ENCODE measurements at regions not wholly inside any gene's neighbourhood (a gene's known extent, or its start where the extent isn't known, plus 50 kb on each side); places are given as distances from the start of the nearest gene placed in this dataset.
A peak's percentile ranks its signal among the peaks of the same experiment; 100 is the strongest.

- H3K27ac Mint-ChIP-seq (ENCODE audit: unreplicated experiment): no peak overlapping the region
- peaks cover 53% of the 10 kb centered on the region for H3K4me1 Mint-ChIP-seq (ENCODE audit: unreplicated experiment)
- no peaks in the 10 kb centered on the region for H3K27me3 Mint-ChIP-seq (ENCODE audit: unreplicated experiment)
- no peak for DNase-seq (ENCODE audit: extremely low spot score, unreplicated experiment)
- no peak for TF ChIP-seq CTCF (IDR thresholded peaks at IDR 0.05)
- no peaks in the 10 kb centered on the region for H3K9me3 Mint-ChIP-seq (ENCODE audit: unreplicated experiment)
- no peaks in the 10 kb centered on the region for H3K36me3 Mint-ChIP-seq (ENCODE audit: unreplicated experiment)
- no peak overlapping the region for H3K4me3 Mint-ChIP-seq (ENCODE audit: unreplicated experiment)
These were observed 140.6 kb downstream of the PXDC1 start for GRCh38 chr6:3610921-3611320.

GRCh38 chr6:3610206-3610605 is 141.3 kb downstream of the PXDC1 start:
- Mint-ChIP-seq H3K27ac (ENCODE audit: unreplicated experiment) (no peak overlapping the region), H3K9me3 (ENCODE audit: unreplicated experiment) (no peaks in the 10 kb centered on the region), H3K4me3 (ENCODE audit: unreplicated experiment) (no peak overlapping the region), H3K36me3 (ENCODE audit: unreplicated experiment) (no peaks in the 10 kb centered on the region), H3K4me1 (ENCODE audit: unreplicated experiment) (peaks cover 53% of the 10 kb centered on the region), H3K27me3 (ENCODE audit: unreplicated experiment) (no peaks in the 10 kb centered on the region)
- no peak for TF ChIP-seq CTCF (IDR thresholded peaks at IDR 0.05)
- no peak for DNase-seq (ENCODE audit: extremely low spot score, unreplicated experiment)

- no peak for TF ChIP-seq CTCF (IDR thresholded peaks at IDR 0.05)
- Mint-ChIP-seq H3K9me3 (ENCODE audit: unreplicated experiment) (no peaks in the 10 kb centered on the region), H3K27me3 (ENCODE audit: unreplicated experiment) (no peaks in the 10 kb centered on the region), H3K27ac (ENCODE audit: unreplicated experiment) (no peak overlapping the region), H3K4me3 (ENCODE audit: unreplicated experiment) (no peak overlapping the region), H3K36me3 (ENCODE audit: unreplicated experiment) (no peaks in the 10 kb centered on the region), H3K4me1 (ENCODE audit: unreplicated experiment) (peaks cover 55% of the 10 kb centered on the region)
- peak; percentile 73 for DNase-seq (ENCODE audit: extremely low spot score, unreplicated experiment)
These were observed 142.1 kb downstream of the PXDC1 start for GRCh38 chr6:3609388-3609787.

GRCh38 chr6:3608159-3608558 is 143.4 kb downstream of the PXDC1 start:
- Mint-ChIP-seq H3K27me3 (ENCODE audit: unreplicated experiment) (no peaks in the 10 kb centered on the region), H3K9me3 (ENCODE audit: unreplicated experiment) (no peaks in the 10 kb centered on the region), H3K36me3 (ENCODE audit: unreplicated experiment) (no peaks in the 10 kb centered on the region), H3K4me3 (ENCODE audit: unreplicated experiment) (no peak overlapping the region), H3K27ac (ENCODE audit: unreplicated experiment) (peak overlapping the region; percentile 59), H3K4me1 (ENCODE audit: unreplicated experiment) (peaks cover 65% of the 10 kb centered on the region)
- TF ChIP-seq CTCF (IDR thresholded peaks at IDR 0.05): no peak
- peak; percentile 54 for DNase-seq (ENCODE audit: extremely low spot score, unreplicated experiment)

GRCh38 chr6:3607599-3607998 is 143.9 kb downstream of the PXDC1 start:
- TF ChIP-seq CTCF (IDR thresholded peaks at IDR 0.05): no peak
- Mint-ChIP-seq H3K27ac (ENCODE audit: unreplicated experiment) (peak overlapping the region; percentile 59), H3K36me3 (ENCODE audit: unreplicated experiment) (no peaks in the 10 kb centered on the region), H3K9me3 (ENCODE audit: unreplicated experiment) (peaks cover under 1% of the 10 kb centered on the region), H3K27me3 (ENCODE audit: unreplicated experiment) (no peaks in the 10 kb centered on the region), H3K4me3 (ENCODE audit: unreplicated experiment) (no peak overlapping the region), H3K4me1 (ENCODE audit: unreplicated experiment) (peaks cover 63% of the 10 kb centered on the region)
- peak; percentile 77 for DNase-seq (ENCODE audit: extremely low spot score, unreplicated experiment)
